B cell (primary cell): ENCODE measurements at regions not wholly inside any gene's neighbourhood (a gene's known extent, or its start where the extent isn't known, plus 50 kb on each side); places are given as distances from the start of the nearest gene placed in this dataset.

Experiments
- EZH2 ChIP-seq: IDR thresholded peaks from 2 replicates; pipeline ENCODE4 v1.6.1; 2012; ENCODE audit warnings: borderline replicate concordance, low read depth, mild to moderate bottlenecking, moderate library complexity, low read length; ENCODE audit not compliant: insufficient read depth, poor library complexity, severe bottlenecking
- TF ChIP-seq, protein P1 (sequence below): fragments of 200-600 bp; IDR thresholded peaks from one replicate; pipeline ENCODE4 v1.8.0; 2022; ENCODE audit warnings: antibody characterized with exemption, mild to moderate bottlenecking

- TF ChIP-seq, protein P1, sequence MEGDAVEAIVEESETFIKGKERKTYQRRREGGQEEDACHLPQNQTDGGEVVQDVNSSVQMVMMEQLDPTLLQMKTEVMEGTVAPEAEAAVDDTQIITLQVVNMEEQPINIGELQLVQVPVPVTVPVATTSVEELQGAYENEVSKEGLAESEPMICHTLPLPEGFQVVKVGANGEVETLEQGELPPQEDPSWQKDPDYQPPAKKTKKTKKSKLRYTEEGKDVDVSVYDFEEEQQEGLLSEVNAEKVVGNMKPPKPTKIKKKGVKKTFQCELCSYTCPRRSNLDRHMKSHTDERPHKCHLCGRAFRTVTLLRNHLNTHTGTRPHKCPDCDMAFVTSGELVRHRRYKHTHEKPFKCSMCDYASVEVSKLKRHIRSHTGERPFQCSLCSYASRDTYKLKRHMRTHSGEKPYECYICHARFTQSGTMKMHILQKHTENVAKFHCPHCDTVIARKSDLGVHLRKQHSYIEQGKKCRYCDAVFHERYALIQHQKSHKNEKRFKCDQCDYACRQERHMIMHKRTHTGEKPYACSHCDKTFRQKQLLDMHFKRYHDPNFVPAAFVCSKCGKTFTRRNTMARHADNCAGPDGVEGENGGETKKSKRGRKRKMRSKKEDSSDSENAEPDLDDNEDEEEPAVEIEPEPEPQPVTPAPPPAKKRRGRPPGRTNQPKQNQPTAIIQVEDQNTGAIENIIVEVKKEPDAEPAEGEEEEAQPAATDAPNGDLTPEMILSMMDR: no peak
- no peak for TF ChIP-seq EZH2
Observed at GRCh38 chr7:9761224-9761623, 1212.4 kb upstream of the PHF14 start.
